ENCODE measurements at regions not wholly inside any gene's neighbourhood (a gene's known extent, or its start where the extent isn't known, plus 50 kb on each side); places are given as distances from the start of the nearest gene placed in this dataset.

- DNase-seq (ENCODE audit: low read depth in 3 of 3, low spot score in 2 of 3), result no peak
Observed at GRCh38 chr16:86384980-86385379, 125.3 kb upstream of the FOXF1 start.

- no peak for DNase-seq (ENCODE audit: low read depth in 3 of 3, low spot score in 2 of 3)
Observed at GRCh38 chr16:86387468-86388440, 122.6 kb upstream of the FOXF1 start.

- DNase-seq (ENCODE audit: low read depth in 3 of 3, low spot score in 2 of 3), result no peak
Observed at GRCh38 chr16:86388976-86389375, 121.4 kb upstream of the FOXF1 start.

- DNase-seq (ENCODE audit: low read depth in 3 of 3, low spot score in 2 of 3), result no peak
Observed at GRCh38 chr16:86389566-86390328, 120.6 kb upstream of the FOXF1 start.

- no peak for DNase-seq (ENCODE audit: low read depth in 3 of 3, low spot score in 2 of 3)
Observed at GRCh38 chr16:86390335-86390734, 120.0 kb upstream of the FOXF1 start.

GRCh38 chr16:86391486-86391885 lies 118.8 kb upstream of the FOXF1 start:
- DNase-seq (ENCODE audit: low read depth in 3 of 3, low spot score in 2 of 3), result no peak

GRCh38 chr16:86391984-86392383 lies 118.3 kb upstream of the FOXF1 start:
- DNase-seq (ENCODE audit: low read depth in 3 of 3, low spot score in 2 of 3), result no peak

- DNase-seq (ENCODE audit: low read depth in 3 of 3, low spot score in 2 of 3), result no peak
Observed at GRCh38 chr16:86392436-86393152, 117.7 kb upstream of the FOXF1 start.

GRCh38 chr16:86393907-86394626 lies 116.3 kb upstream of the FOXF1 start:
- DNase-seq (ENCODE audit: low read depth in 3 of 3, low spot score in 2 of 3), result no peak

- no peak for DNase-seq (ENCODE audit: low read depth in 3 of 3, low spot score in 2 of 3)
Observed at GRCh38 chr16:86395477-86395876, 114.8 kb upstream of the FOXF1 start.

- DNase-seq (ENCODE audit: low read depth in 3 of 3, low spot score in 2 of 3), result peak; percentile 64 to 74 (median 66)
Observed at GRCh38 chr16:86396422-86396821, 113.9 kb upstream of the FOXF1 start.

GRCh38 chr16:86396901-86397311 lies 113.4 kb upstream of the FOXF1 start:
- DNase-seq (ENCODE audit: low read depth in 3 of 3, low spot score in 2 of 3), result peak; percentile 51 to 68 (median 66)

GRCh38 chr16:86398201-86398600 lies 112.1 kb upstream of the FOXF1 start:
- DNase-seq (ENCODE audit: low read depth in 3 of 3, low spot score in 2 of 3), result no peak

- no peak for DNase-seq (ENCODE audit: low read depth in 3 of 3, low spot score in 2 of 3)
Observed at GRCh38 chr16:86398622-86399021, 111.7 kb upstream of the FOXF1 start.

GRCh38 chr16:86401126-86401525 lies 109.2 kb upstream of the FOXF1 start:
- no peak for DNase-seq (ENCODE audit: low read depth in 3 of 3, low spot score in 2 of 3)

GRCh38 chr16:86403085-86403484 lies 107.2 kb upstream of the FOXF1 start:
- DNase-seq (ENCODE audit: low read depth in 3 of 3, low spot score in 2 of 3), result no peak

GRCh38 chr16:86403541-86404163 lies 106.7 kb upstream of the FOXF1 start:
- DNase-seq (ENCODE audit: low read depth in 3 of 3, low spot score in 2 of 3), result no peak

- DNase-seq (ENCODE audit: low read depth in 3 of 3, low spot score in 2 of 3), result no peak
Observed at GRCh38 chr16:86404678-86405077, 105.6 kb upstream of the FOXF1 start.

- DNase-seq (ENCODE audit: low read depth in 3 of 3, low spot score in 2 of 3), result no peak
Observed at GRCh38 chr16:86405319-86405718, 105.0 kb upstream of the FOXF1 start.

GRCh38 chr16:86406056-86406455 lies 104.3 kb upstream of the FOXF1 start:
- no peak for DNase-seq (ENCODE audit: low read depth in 3 of 3, low spot score in 2 of 3)

All from right renal cortex interstitium (tissue), 3 donors.